Activated B cell treated with CpG ODN at 0.5 μM for 24 hours (primary cell): ENCODE measurements at regions not wholly inside any gene's neighbourhood (a gene's known extent, or its start where the extent isn't known, plus 50 kb on each side); places are given as distances from the start of the nearest gene placed in this dataset.

Experiments used
- ATAC-seq: fragments of 200-7000 bp; cut with Tn5 transposase; one replicate; pipeline ENCODE4 v1.10.0; 2021; ENCODE audit warnings: low read depth, mild to moderate bottlenecking, moderate library complexity
- CTCF ChIA-PET: fragments of 350-600 bp; sonication (Branson Sonifier 250); formaldehyde crosslinking; loops from one replicate; lab custom pipeline; 2021; ENCODE audit warnings: antibody characterized with exemption; lab: Charles Lee
- POLR2A ChIA-PET: fragments of 350-600 bp; sonication (Branson Sonifier 250); formaldehyde crosslinking; loops from one replicate; lab custom pipeline; 2021; ENCODE audit warnings: antibody characterized with exemption; lab: Charles Lee
- DNase-seq: peaks from one replicate; pipeline ENCODE4 v3.0.0; 2022
- H3K27ac Mint-ChIP-seq: one replicate; pipeline ENCODE4 v1.8.0; 2020; ENCODE audit warnings: mixed read lengths
- H3K27me3 Mint-ChIP-seq: one replicate; pipeline ENCODE4 v1.8.0; 2021; ENCODE audit warnings: mixed read lengths
- H3K36me3 Mint-ChIP-seq: one replicate; pipeline ENCODE4 v1.8.0; 2021; ENCODE audit warnings: low read depth, mixed read lengths
- H3K4me1 Mint-ChIP-seq: one replicate; pipeline ENCODE4 v1.8.0; 2021; ENCODE audit warnings: mixed read lengths
- H3K4me3 Mint-ChIP-seq: one replicate; pipeline ENCODE4 v1.8.0; 2020; ENCODE audit warnings: mild to moderate bottlenecking, mixed read lengths
- H3K9me3 Mint-ChIP-seq: one replicate; pipeline ENCODE4 v1.8.0; 2020; ENCODE audit warnings: mixed read lengths
- CTCF ChIP-seq: fragments of 200-600 bp; IDR thresholded peaks from one replicate; pipeline ENCODE4 v1.8.0; 2022; ENCODE audit warnings: antibody characterized with exemption, mild to moderate bottlenecking
- intact Hi-C: fragments of 100-400 bp; cut with micrococcal nuclease; formaldehyde crosslinking; loops from one replicate; pipeline ENCODE4 v1.15.1; 2024

GRCh38 chr15:35757361-35757760 lies 211.4 kb upstream of the DPH6 start:
- peaks cover 2% of the 10 kb centered on the region for H3K27me3 Mint-ChIP-seq
- ATAC-seq = no peak
- H3K36me3 Mint-ChIP-seq = no peaks in the 10 kb centered on the region
- CTCF ChIA-PET = no interaction called here
- no peak for DNase-seq
- no peak for TF ChIP-seq CTCF
- H3K4me1 Mint-ChIP-seq = no peaks in the 10 kb centered on the region
- H3K4me3 Mint-ChIP-seq = no peak overlapping the region
- POLR2A ChIA-PET = no interaction called here
- no peaks in the 10 kb centered on the region for H3K9me3 Mint-ChIP-seq
- no peak overlapping the region for H3K27ac Mint-ChIP-seq
- intact Hi-C loops = no loop called here

- H3K4me1 Mint-ChIP-seq = no peaks in the 10 kb centered on the region
- H3K27ac Mint-ChIP-seq = no peak overlapping the region
- ChIA-PET CTCF (no interaction called here), POLR2A (no interaction called here)
- no peak overlapping the region for H3K4me3 Mint-ChIP-seq
- no peak for ATAC-seq
- TF ChIP-seq CTCF = no peak
- DNase-seq = no peak
- no peaks in the 10 kb centered on the region for H3K36me3 Mint-ChIP-seq
- H3K9me3 Mint-ChIP-seq = no peaks in the 10 kb centered on the region
- peaks cover 2% of the 10 kb centered on the region for H3K27me3 Mint-ChIP-seq
- intact Hi-C loops = no loop called here
Measured at GRCh38 chr15:35757765-35758164, 211.8 kb upstream of the DPH6 start.

GRCh38 chr15:35764661-35765519 lies 218.9 kb upstream of the DPH6 start:
- ChIA-PET POLR2A (no interaction called here), CTCF (no interaction called here)
- Mint-ChIP-seq H3K4me3 (no peak overlapping the region), H3K36me3 (no peaks in the 10 kb centered on the region), H3K4me1 (no peaks in the 10 kb centered on the region), H3K27me3 (no peaks in the 10 kb centered on the region), H3K9me3 (no peaks in the 10 kb centered on the region), H3K27ac (no peak overlapping the region)
- ATAC-seq = no peak
- no peak for DNase-seq
- no peak for TF ChIP-seq CTCF
- intact Hi-C loops = no loop called here

- DNase-seq = no peak
- no peaks in the 10 kb centered on the region for H3K27me3 Mint-ChIP-seq
- H3K4me3 Mint-ChIP-seq = no peak overlapping the region
- ATAC-seq = no peak
- intact Hi-C loops = no loop called here
- CTCF ChIA-PET = no interaction called here
- TF ChIP-seq CTCF = no peak
- H3K27ac Mint-ChIP-seq = no peak overlapping the region
- H3K4me1 Mint-ChIP-seq = no peaks in the 10 kb centered on the region
- POLR2A ChIA-PET = no interaction called here
- no peaks in the 10 kb centered on the region for H3K36me3 Mint-ChIP-seq
- no peaks in the 10 kb centered on the region for H3K9me3 Mint-ChIP-seq
Measured at GRCh38 chr15:35768949-35769348, 223.0 kb upstream of the DPH6 start.

GRCh38 chr15:35769656-35770055 lies 223.7 kb upstream of the DPH6 start:
- Mint-ChIP-seq H3K27ac (no peak overlapping the region), H3K4me3 (no peak overlapping the region), H3K27me3 (no peaks in the 10 kb centered on the region), H3K9me3 (no peaks in the 10 kb centered on the region), H3K4me1 (no peaks in the 10 kb centered on the region), H3K36me3 (no peaks in the 10 kb centered on the region)
- POLR2A ChIA-PET = no interaction called here
- ATAC-seq (no peak), DNase-seq (no peak)
- no peak for TF ChIP-seq CTCF
- CTCF ChIA-PET = no interaction called here
- intact Hi-C loops = no loop called here
